ENCODE measurements at regions not wholly inside any gene's neighbourhood (a gene's known extent, or its start where the extent isn't known, plus 50 kb on each side); places are given as distances from the start of the nearest gene placed in this dataset.
A peak's percentile ranks its signal among the peaks of the same experiment; 100 is the strongest.

DNA sequence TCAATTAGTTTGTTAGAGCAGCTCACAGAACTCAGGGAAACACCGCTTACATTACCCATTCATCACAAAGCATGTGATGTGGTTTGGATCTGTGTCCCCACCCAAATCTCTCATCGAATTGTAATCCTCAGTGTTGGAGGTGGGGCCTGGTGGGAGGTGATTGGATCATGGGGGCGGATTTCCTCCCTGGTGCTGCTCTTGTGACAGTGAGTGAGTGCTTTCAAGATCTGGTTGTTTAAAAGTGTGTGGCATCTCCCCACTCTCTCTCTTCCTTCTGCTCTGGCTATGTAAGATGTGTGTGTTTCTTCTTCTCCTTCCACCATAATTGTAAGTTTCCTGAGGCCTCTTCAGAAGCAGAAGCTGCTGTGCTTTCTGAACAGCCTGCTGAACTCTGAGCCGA is 63.5 kb upstream of the AGPS start:
- TF ChIP-seq CTCF (conservative IDR thresholded peaks at IDR 0.05), result no peak
- Histone ChIP-seq H3K79me2 (ENCODE audit: insufficient read depth, low read length) (no peaks in the 10 kb centered on the region), H3K27ac (ENCODE audit: insufficient read length, low read depth, low read length) (no peak overlapping the region), H4K8ac (replicated peaks; ENCODE audit: insufficient read length, low read depth, low read length) (no peak overlapping the region), H3K56ac (ENCODE audit: insufficient read length, low read depth, low read length) (no peak overlapping the region), H3K4ac (ENCODE audit: low read depth, low read length) (no peak overlapping the region), H3K23me2 (ENCODE audit: insufficient read length, low read depth, low read length, poor library complexity, severe bottlenecking) (no peaks in the 10 kb centered on the region), H3T11ph (ENCODE audit: low read length) (no peak overlapping the region), H3K9ac (ENCODE audit: extremely low read depth, insufficient read length, low read length) (no peak overlapping the region), H3K14ac (ENCODE audit: insufficient read depth, low read length) (no peak overlapping the region), H2BK12ac (ENCODE audit: insufficient read length, low read depth, low read length) (no peak overlapping the region), H2AK5ac (ENCODE audit: insufficient read length, low read length) (no peak overlapping the region), H4K91ac (ENCODE audit: insufficient read length, low read depth, low read length) (no peak overlapping the region), H2BK120ac (ENCODE audit: low read depth, low read length, poor library complexity, severe bottlenecking) (no peak overlapping the region), H3K23ac (ENCODE audit: insufficient read length, low read depth, low read length) (no peak overlapping the region), H3K79me1 (ENCODE audit: insufficient read depth, low read depth, low read length, poor library complexity, severe bottlenecking) (no peaks in the 10 kb centered on the region), H3K27me3 (ENCODE audit: insufficient read depth, low read length) (no peaks in the 10 kb centered on the region), H4K20me1 (ENCODE audit: control insufficient read depth, insufficient read depth, insufficient read length) (no peaks in the 10 kb centered on the region), H3K18ac (ENCODE audit: insufficient read length, low read depth, low read length) (no peak overlapping the region), H4K5ac (ENCODE audit: insufficient read length, low read depth, low read length) (no peak overlapping the region), H3K9me3 (ENCODE audit: control insufficient read depth, low read depth, low read length) (no peaks in the 10 kb centered on the region), H2BK15ac (ENCODE audit: low read depth, low read length) (no peak overlapping the region), H3K4me1 (ENCODE audit: insufficient read depth, low read length) (peaks cover 6% of the 10 kb centered on the region; the same call in 1 of the 2 replicates), H2AFZ (ENCODE audit: low read length) (no peak overlapping the region), H3K4me2 (ENCODE audit: insufficient read depth, insufficient read length, low read length) (no peak overlapping the region), H2BK5ac (ENCODE audit: insufficient read length, low read length) (no peak overlapping the region), H2BK20ac (ENCODE audit: low read depth, low read length, poor library complexity, severe bottlenecking) (peak overlapping the region; percentile 11)
- Mint-ChIP-seq H3K4me1 (peaks cover 24 to 26% of the 10 kb centered on the region in 2 experiments), H3K36me3 (ENCODE audit: insufficient read depth in 1 of 3, low read depth in 3 of 3) (0 out of 7 replicates have a peak, but pooled peaks cover 0 to 4% (median 0%) of the 10 kb centered on the region in 3 experiments), H3K9me3 (no peaks in the 10 kb centered on the region), H3K27me3 (ENCODE audit: low read depth) (no peaks in the 10 kb centered on the region), H3K27ac (no peak overlapping the region), H3K4me3 (no peak overlapping the region)
- DNase-seq, result no peak
- no CpG with 5 or more reads among the region's 4 CpGs for WGBS (ENCODE audit: extremely low coverage, insufficient read length, low lambda C conversion rate)

Data from H9 (cell line).